ENCODE measurements at regions not wholly inside any gene's neighbourhood (a gene's known extent, or its start where the extent isn't known, plus 50 kb on each side); places are given as distances from the start of the nearest gene placed in this dataset.
"Not testable (repeated sequence)": the region's sequence is repeated elsewhere in the genome, so short reads cannot be mapped to it uniquely, and the experiment has no call there.

GRCh38 chr14:105896206-105896605 lies 369.8 kb downstream of the TMEM121 start:
- DNase-seq = not testable (repeated sequence)

GRCh38 chr14:105896961-105897724 lies 370.8 kb downstream of the TMEM121 start:
- DNase-seq = not testable (repeated sequence)

GRCh38 chr14:105897725-105898113 lies 371.3 kb downstream of the TMEM121 start:
- DNase-seq = no peak

GRCh38 chr14:105898482-105899010 lies 372.2 kb downstream of the TMEM121 start:
- DNase-seq = no peak

GRCh38 chr14:105899071-105899641 lies 372.8 kb downstream of the TMEM121 start:
- no peak for DNase-seq

GRCh38 chr14:105899657-105900397 lies 373.4 kb downstream of the TMEM121 start:
- no peak for DNase-seq

GRCh38 chr14:105900398-105901160 lies 374.2 kb downstream of the TMEM121 start:
- DNase-seq = no peak

GRCh38 chr14:105901226-105901625 lies 374.8 kb downstream of the TMEM121 start:
- no peak for DNase-seq

- no peak for DNase-seq
Observed at GRCh38 chr14:105902131-105902898, 375.9 kb downstream of the TMEM121 start.

GRCh38 chr14:105902899-105903165 lies 376.4 kb downstream of the TMEM121 start:
- not testable (repeated sequence) for DNase-seq

GRCh38 chr14:105903971-105904370 lies 377.6 kb downstream of the TMEM121 start:
- no peak for DNase-seq

- no peak for DNase-seq
Observed at GRCh38 chr14:105904379-105904778, 378.0 kb downstream of the TMEM121 start.

- DNase-seq = no peak
Observed at GRCh38 chr14:105905456-105905855, 379.1 kb downstream of the TMEM121 start.

- no peak for DNase-seq
Observed at GRCh38 chr14:105907276-105907675, 380.9 kb downstream of the TMEM121 start.

GRCh38 chr14:105908006-105908405 lies 381.6 kb downstream of the TMEM121 start:
- no peak for DNase-seq

- DNase-seq = no peak
Observed at GRCh38 chr14:105908481-105908911, 382.1 kb downstream of the TMEM121 start.

- DNase-seq = no peak
Observed at GRCh38 chr14:105909046-105909827, 382.9 kb downstream of the TMEM121 start.

GRCh38 chr14:105909828-105910120 lies 383.4 kb downstream of the TMEM121 start:
- DNase-seq = not testable (repeated sequence)

GRCh38 chr14:105910426-105910825 lies 384.0 kb downstream of the TMEM121 start:
- no peak for DNase-seq

- DNase-seq = no peak
Observed at GRCh38 chr14:105911006-105911847, 384.8 kb downstream of the TMEM121 start.

GRCh38 chr14:105911848-105912292 lies 385.5 kb downstream of the TMEM121 start:
- DNase-seq = not testable (repeated sequence)
